ENCODE measurements at regions not wholly inside any gene's neighbourhood (a gene's known extent, or its start where the extent isn't known, plus 50 kb on each side); places are given as distances from the start of the nearest gene placed in this dataset.

DNA sequence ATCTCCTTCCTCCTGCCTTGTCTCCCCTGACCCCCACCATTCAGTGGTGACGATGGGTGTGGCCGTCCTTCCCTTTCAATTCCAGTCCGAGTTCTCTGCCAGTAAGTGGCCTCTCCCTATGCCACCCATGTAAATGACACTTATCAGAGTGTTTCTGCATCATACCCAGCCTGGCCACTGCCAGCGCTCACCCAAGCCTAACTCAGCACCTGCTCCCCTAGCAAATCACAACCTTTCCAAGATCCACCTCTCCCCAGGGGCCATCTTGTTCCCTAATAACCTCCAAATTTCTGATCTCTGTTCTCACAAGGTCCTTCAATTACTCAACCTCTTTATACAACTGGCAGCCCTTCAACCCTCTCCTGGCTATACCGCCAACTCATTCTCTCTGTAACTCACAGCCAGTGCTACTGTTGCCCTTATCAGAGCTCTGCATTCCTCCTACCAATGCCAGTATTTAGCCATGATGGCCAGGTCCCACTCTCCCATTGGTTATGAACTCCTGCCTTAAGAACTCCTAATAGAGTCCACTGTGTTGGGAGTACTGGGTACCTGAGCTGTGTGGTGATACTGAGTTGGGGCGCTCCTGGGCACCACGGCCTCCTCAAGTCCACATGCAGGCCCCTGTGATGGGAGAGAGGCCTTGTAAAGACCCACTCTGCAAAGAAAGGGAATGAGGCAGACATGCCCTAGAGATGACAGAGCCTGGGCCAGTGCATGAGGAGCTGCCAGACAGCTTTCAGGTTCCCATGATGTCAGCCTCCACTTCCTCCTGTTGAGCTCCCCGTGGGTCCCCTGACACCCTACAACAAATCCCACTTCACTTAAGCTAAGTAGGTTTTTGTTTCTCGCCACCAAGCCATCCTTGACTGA is 187.4 kb upstream of the RREB1 start:
- DNase-seq (ENCODE audit: low read depth, low spot score) = no peak
- FAIRE-seq = no peak

GRCh38 chr6:6920987-6921313 is 186.8 kb upstream of the RREB1 start:
- no peaks in the 10 kb centered on the region for H3K36me3 ChIP-seq (ENCODE audit: control insufficient read depth in 2 of 2, extremely low read depth in 1 of 2, insufficient read depth in 2 of 2, low read length in 2 of 2)
- H3K9me3 ChIP-seq (replicated peaks; ENCODE audit: control insufficient read depth, insufficient read depth, low read length) = no peaks in the 10 kb centered on the region
- H3K9ac ChIP-seq (replicated peaks; ENCODE audit: extremely low read depth, insufficient read depth, low read length) = no peak overlapping the region
- dilution Hi-C loops (cut with MboI; ENCODE audit: extremely low pct_ligation_motif_present, low sequenced_read_pairs) = no loop called here
- no peaks in the 10 kb centered on the region for H4K20me1 ChIP-seq (replicated peaks; ENCODE audit: control insufficient read depth, extremely low read depth, insufficient read depth, low read length)
- ChIA-PET CTCF (interaction anchor here (0.9 kb wide), 1 partner anchor 13 kb away, joined by 3 read pairs; no protein-coding TSS in a partner anchor), POLR2A (no interaction called here)
- no peaks in the 10 kb centered on the region for H3K4me1 ChIP-seq (ENCODE audit: control insufficient read depth, extremely low read depth, insufficient read depth, low read length)
- DNase-seq (ENCODE audit: low read depth, low spot score) (no peak), FAIRE-seq (no peak)
- no peak overlapping the region for H3K4me2 ChIP-seq (ENCODE audit: insufficient read depth, low read length)
- TF ChIP-seq, protein P1, sequence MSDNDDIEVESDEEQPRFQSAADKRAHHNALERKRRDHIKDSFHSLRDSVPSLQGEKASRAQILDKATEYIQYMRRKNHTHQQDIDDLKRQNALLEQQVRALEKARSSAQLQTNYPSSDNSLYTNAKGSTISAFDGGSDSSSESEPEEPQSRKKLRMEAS (IDR thresholded peaks at IDR 0.05; ENCODE audit: insufficient read depth, insufficient read length) = no peak
- TF ChIP-seq JUN (IDR thresholded peaks at IDR 0.05; ENCODE audit: borderline replicate concordance, insufficient read depth, insufficient read length, low read depth) = no peak
- TF ChIP-seq GATA2 (IDR thresholded peaks at IDR 0.05; ENCODE audit: insufficient read depth, insufficient read length, low read depth, low read length) = no peak
- no peak for TF ChIP-seq POLR2AphosphoS5 (IDR thresholded peaks at IDR 0.05; ENCODE audit: insufficient read depth, low read depth, low read length)
- TF ChIP-seq FOS (IDR thresholded peaks at IDR 0.05; ENCODE audit: borderline replicate concordance, insufficient read depth, low read length) = no peak
- TF ChIP-seq, protein P2, sequence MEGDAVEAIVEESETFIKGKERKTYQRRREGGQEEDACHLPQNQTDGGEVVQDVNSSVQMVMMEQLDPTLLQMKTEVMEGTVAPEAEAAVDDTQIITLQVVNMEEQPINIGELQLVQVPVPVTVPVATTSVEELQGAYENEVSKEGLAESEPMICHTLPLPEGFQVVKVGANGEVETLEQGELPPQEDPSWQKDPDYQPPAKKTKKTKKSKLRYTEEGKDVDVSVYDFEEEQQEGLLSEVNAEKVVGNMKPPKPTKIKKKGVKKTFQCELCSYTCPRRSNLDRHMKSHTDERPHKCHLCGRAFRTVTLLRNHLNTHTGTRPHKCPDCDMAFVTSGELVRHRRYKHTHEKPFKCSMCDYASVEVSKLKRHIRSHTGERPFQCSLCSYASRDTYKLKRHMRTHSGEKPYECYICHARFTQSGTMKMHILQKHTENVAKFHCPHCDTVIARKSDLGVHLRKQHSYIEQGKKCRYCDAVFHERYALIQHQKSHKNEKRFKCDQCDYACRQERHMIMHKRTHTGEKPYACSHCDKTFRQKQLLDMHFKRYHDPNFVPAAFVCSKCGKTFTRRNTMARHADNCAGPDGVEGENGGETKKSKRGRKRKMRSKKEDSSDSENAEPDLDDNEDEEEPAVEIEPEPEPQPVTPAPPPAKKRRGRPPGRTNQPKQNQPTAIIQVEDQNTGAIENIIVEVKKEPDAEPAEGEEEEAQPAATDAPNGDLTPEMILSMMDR (IDR thresholded peaks at IDR 0.05; ENCODE audit: extremely low read depth in 1 of 2, insufficient read depth in 1 of 2, low read depth in 1 of 2, low read length in 2 of 2) = no peak
- TF ChIP-seq EZH2 (IDR thresholded peaks at IDR 0.05; ENCODE audit: borderline replicate concordance, low read depth, low read length, severe bottlenecking) = no peak
- TF ChIP-seq MYC (IDR thresholded peaks at IDR 0.05; ENCODE audit: low read depth, low read length) = no peak
- H2AFZ ChIP-seq (ENCODE audit: low read depth, low read length) = no peak overlapping the region
- intact Hi-C loops (cut with micrococcal nuclease) = no loop called here
- H3K4me3 ChIP-seq (replicated peaks in 1 of 3; ENCODE audit: insufficient read depth in 1 of 3, low read depth in 1 of 3, low read length in 3 of 3) = no peak overlapping the region
- H3K79me2 ChIP-seq (ENCODE audit: control insufficient read depth, insufficient read depth, low read length) = no peaks in the 10 kb centered on the region
- no TSS peak for BruUV-seq (replicated peaks)
- H3K27me3 ChIP-seq (ENCODE audit: control insufficient read depth in 2 of 2, insufficient read depth in 2 of 2, low read length in 2 of 2) = no peaks in the 10 kb centered on the region
- no peaks in the 10 kb centered on the region for H3K9me1 ChIP-seq (replicated peaks; ENCODE audit: control insufficient read depth, extremely low read depth, insufficient read depth, low read length)
- H3K27ac ChIP-seq (ENCODE audit: insufficient read depth, low read depth, low read length) = no peak overlapping the region

More for the DNA sequence above, 187.4 kb upstream of the RREB1 start:
- no peak overlapping the region for H3K27ac ChIP-seq (ENCODE audit: insufficient read depth, low read depth, low read length)
- ChIA-PET POLR2A (no interaction called here), CTCF (interaction anchor here (0.9 kb wide), 1 partner anchor 12 kb away, joined by 3 read pairs; no protein-coding TSS in a partner anchor)
- no peak overlapping the region for H3K4me3 ChIP-seq (replicated peaks in 1 of 3; ENCODE audit: insufficient read depth in 1 of 3, low read depth in 1 of 3, low read length in 3 of 3)
- no peak overlapping the region for H3K9ac ChIP-seq (replicated peaks; ENCODE audit: extremely low read depth, insufficient read depth, low read length)
- no peak overlapping the region for H3K4me2 ChIP-seq (ENCODE audit: insufficient read depth, low read length)
- no TSS peak for BruUV-seq (replicated peaks)
- H3K9me3 ChIP-seq (replicated peaks; ENCODE audit: control insufficient read depth, insufficient read depth, low read length) = no peaks in the 10 kb centered on the region
- no peak for TF ChIP-seq GATA2 (IDR thresholded peaks at IDR 0.05; ENCODE audit: insufficient read depth, insufficient read length, low read depth, low read length)
- no peak for TF ChIP-seq POLR2A (IDR thresholded peaks at IDR 0.05; ENCODE audit: low read depth, low read length)
- H3K36me3 ChIP-seq (ENCODE audit: control insufficient read depth in 2 of 2, extremely low read depth in 1 of 2, insufficient read depth in 2 of 2, low read length in 2 of 2) = no peaks in the 10 kb centered on the region
- H4K20me1 ChIP-seq (replicated peaks; ENCODE audit: control insufficient read depth, extremely low read depth, insufficient read depth, low read length) = no peaks in the 10 kb centered on the region
- intact Hi-C loops (cut with micrococcal nuclease) = no loop called here
- no peaks in the 10 kb centered on the region for H3K79me2 ChIP-seq (ENCODE audit: control insufficient read depth, insufficient read depth, low read length)
- no peaks in the 10 kb centered on the region for H3K4me1 ChIP-seq (ENCODE audit: control insufficient read depth, extremely low read depth, insufficient read depth, low read length)
- H3K9me1 ChIP-seq (replicated peaks; ENCODE audit: control insufficient read depth, extremely low read depth, insufficient read depth, low read length) = no peaks in the 10 kb centered on the region
- dilution Hi-C loops (cut with MboI; ENCODE audit: extremely low pct_ligation_motif_present, low sequenced_read_pairs) = no loop called here
- no peak overlapping the region for H2AFZ ChIP-seq (ENCODE audit: low read depth, low read length)
- H3K27me3 ChIP-seq (ENCODE audit: control insufficient read depth in 2 of 2, insufficient read depth in 2 of 2, low read length in 2 of 2) = no peaks in the 10 kb centered on the region
